Neural cell (in vitro differentiated cells): ENCODE measurements at regions not wholly inside any gene's neighbourhood (a gene's known extent, or its start where the extent isn't known, plus 50 kb on each side); places are given as distances from the start of the nearest gene placed in this dataset.

Experiments used
- H2AFZ ChIP-seq: fragments of 200-600, 300-800 bp; sonication (generic), shearing (Covaris generic); 2 replicates; pipeline ENCODE4 v1.6.0; 2014; ENCODE audit warnings: low read depth, mild to moderate bottlenecking, antibody characterized with exemption, low read length, moderate library complexity
- H3F3A ChIP-seq: fragments of 200-600 bp; shearing (Covaris generic); 2 replicates; pipeline ENCODE4 v1.6.1; 2016; ENCODE audit warnings: mild to moderate bottlenecking, moderate library complexity, mixed read lengths, antibody characterized with exemption, low read length; ENCODE audit not compliant: insufficient read depth, poor library complexity, severe bottlenecking
- H3K27ac ChIP-seq: fragments of 200-600, 300-800 bp; sonication (generic), shearing (Covaris generic); 2 replicates; pipeline ENCODE4 v1.5.1; 2014; ENCODE audit warnings: mild to moderate bottlenecking, low read length, moderate library complexity
- H3K27me3 ChIP-seq: fragments of 300-800, 200-600 bp; sonication (generic), shearing (Covaris generic); 2 replicates; pipeline ENCODE4 v1.6.0; 2014; ENCODE audit warnings: mild to moderate bottlenecking, low read depth, low read length, moderate library complexity; ENCODE audit not compliant: insufficient read depth
- H3K36me3 ChIP-seq: fragments of 300-800, 200-600 bp; sonication (generic), shearing (Covaris generic); 2 replicates; pipeline ENCODE4 v1.5.1; 2014; ENCODE audit warnings: mild to moderate bottlenecking, antibody characterized with exemption, low read length, moderate library complexity; ENCODE audit not compliant: insufficient read depth
- H3K4me2 ChIP-seq: fragments of 300-800, 200-600 bp; sonication (generic), shearing (Covaris generic); 2 replicates; pipeline ENCODE4 v1.6.0; 2014; ENCODE audit warnings: mild to moderate bottlenecking, low read length
- H3K4me3 ChIP-seq: fragments of 300-800, 200-600 bp; sonication (generic), shearing (Covaris generic); 2 replicates; pipeline ENCODE4 v1.5.1; 2014; ENCODE audit warnings: mild to moderate bottlenecking, low read length, moderate library complexity
- H3K79me2 ChIP-seq: fragments of 200-600 bp; shearing (Covaris generic); replicated peaks from 2 replicates; pipeline ENCODE4 v1.6.0; 2014; ENCODE audit warnings: mild to moderate bottlenecking, low read length, moderate library complexity; ENCODE audit not compliant: insufficient read depth
- H3K9ac ChIP-seq: fragments of 300-800, 200-600 bp; sonication (generic), shearing (Covaris generic); 2 replicates; pipeline ENCODE4 v1.6.1; 2016; ENCODE audit warnings: mild to moderate bottlenecking, low read length, mixed read lengths
- H3K9me2 ChIP-seq: fragments of 200-600 bp; shearing (Covaris generic); 2 replicates; pipeline ENCODE4 v1.6.1; 2016; ENCODE audit warnings: mild to moderate bottlenecking, low read length, mixed read lengths; ENCODE audit not compliant: insufficient read depth
- H3K9me3 ChIP-seq: fragments of 200-600, 300-800 bp; sonication (generic), shearing (Covaris generic); 2 replicates; pipeline ENCODE4 v1.6.1; 2016; ENCODE audit warnings: mild to moderate bottlenecking, mixed run types, low read length, moderate library complexity, mixed read lengths
- H4K20me1 ChIP-seq: fragments of 200-600 bp; shearing (Covaris generic); 2 replicates; pipeline ENCODE4 v1.6.1; 2016; ENCODE audit warnings: mild to moderate bottlenecking, mixed run types; ENCODE audit not compliant: insufficient read depth
- CTCF ChIP-seq: fragments of 450-650 bp; IDR thresholded peaks from 2 replicates; pipeline ENCODE4 v1.5.1; 2014; ENCODE audit warnings: antibody characterized with exemption, mild to moderate bottlenecking, moderate library complexity; ENCODE audit not compliant: poor library complexity, severe bottlenecking
- EP300 ChIP-seq: fragments of 450-650 bp; conservative IDR thresholded peaks from 2 replicates; pipeline ENCODE4 v1.6.1; 2014; ENCODE audit warnings: antibody characterized with exemption, mild to moderate bottlenecking, moderate library complexity; ENCODE audit not compliant: poor library complexity, severe bottlenecking
- EZH2 ChIP-seq: fragments of 200-600, 300-800 bp; shearing (Covaris generic), sonication (generic); IDR thresholded peaks from 2 replicates; pipeline ENCODE4 v1.6.1; 2014; ENCODE audit warnings: antibody characterized with exemption, low read length, borderline replicate concordance, mild to moderate bottlenecking; ENCODE audit not compliant: insufficient read depth, poor library complexity, severe bottlenecking
- MXI1 ChIP-seq: fragments of 450-650 bp; conservative IDR thresholded peaks from 2 replicates; pipeline ENCODE4 v1.6.1; 2014; ENCODE audit warnings: antibody characterized with exemption, mild to moderate bottlenecking; ENCODE audit not compliant: poor library complexity, severe bottlenecking
- POLR2AphosphoS5 ChIP-seq: IDR thresholded peaks from 2 replicates; pipeline ENCODE4 v1.6.1; 2012
- RAD21 ChIP-seq: fragments of 450-650 bp; conservative IDR thresholded peaks from 2 replicates; pipeline ENCODE4 v1.6.1; 2014; ENCODE audit warnings: antibody characterized with exemption, mild to moderate bottlenecking, moderate library complexity
- REST ChIP-seq: IDR thresholded peaks from 2 replicates; pipeline ENCODE4 v1.6.1; 2012; ENCODE audit warnings: borderline replicate concordance
- SMC3 ChIP-seq: fragments of 450-650 bp; conservative IDR thresholded peaks from 2 replicates; pipeline ENCODE4 v1.6.1; 2014; ENCODE audit warnings: antibody characterized with exemption, mild to moderate bottlenecking, moderate library complexity; ENCODE audit not compliant: poor library complexity
- TAF1 ChIP-seq: IDR thresholded peaks from 2 replicates; pipeline ENCODE4 v1.6.1; 2012; ENCODE audit warnings: low read depth

GRCh38 chr4:89537281-89537680, 229.7 kb upstream of the GPRIN3 start (continued):
- TF ChIP-seq CTCF (no peak), RAD21 (no peak)

- Histone ChIP-seq H3K36me3 (no peaks in the 10 kb centered on the region), H4K20me1 (no peaks in the 10 kb centered on the region), H3K9me2 (no peaks in the 10 kb centered on the region), H3F3A (no peaks in the 10 kb centered on the region), H3K79me2 (no peaks in the 10 kb centered on the region), H3K4me2 (no peak overlapping the region), H3K4me3 (no peak overlapping the region), H3K9me3 (no peaks in the 10 kb centered on the region), H3K9ac (no peak overlapping the region), H2AFZ (no peak overlapping the region), H3K27ac (no peak overlapping the region), H3K27me3 (no peaks in the 10 kb centered on the region)
- TF ChIP-seq EP300 (no peak), EZH2 (no peak), SMC3 (no peak), CTCF (no peak), TAF1 (no peak), RAD21 (no peak), POLR2AphosphoS5 (no peak), MXI1 (no peak), REST (no peak)
Measured at GRCh38 chr4:89535251-89535650, 227.7 kb upstream of the GPRIN3 start.

- no peaks in the 10 kb centered on the region for H3K36me3 ChIP-seq
- no peak overlapping the region for H3K4me3 ChIP-seq
- H3K27me3 ChIP-seq, result no peaks in the 10 kb centered on the region
Measured at GRCh38 chr4:89534356-89534755, 226.8 kb upstream of the GPRIN3 start.

More at GRCh38 chr4:89534356-89534755, 226.8 kb upstream of the GPRIN3 start:
- no peaks in the 10 kb centered on the region for H3F3A ChIP-seq
- H3K79me2 ChIP-seq, result no peaks in the 10 kb centered on the region
- no peak overlapping the region for H3K4me2 ChIP-seq
- no peaks in the 10 kb centered on the region for H3K9me2 ChIP-seq
- TF ChIP-seq TAF1 (no peak), MXI1 (no peak), SMC3 (no peak), REST (no peak)
- H2AFZ ChIP-seq, result no peak overlapping the region
- no peaks in the 10 kb centered on the region for H4K20me1 ChIP-seq
- H3K27ac ChIP-seq, result no peak overlapping the region
- H3K9ac ChIP-seq, result no peak overlapping the region
- no peaks in the 10 kb centered on the region for H3K9me3 ChIP-seq
